HG03521 (cell line): ENCODE measurements at regions not wholly inside any gene's neighbourhood (a gene's known extent, or its start where the extent isn't known, plus 50 kb on each side); places are given as distances from the start of the nearest gene placed in this dataset.

Experiments
- ATAC-seq: cut with Tn5 transposase; IDR thresholded peaks from one replicate; pipeline ENCODE4 v1.9.1; 2021; ENCODE audit warnings: mild to moderate bottlenecking, moderate library complexity; ENCODE audit not compliant: unreplicated experiment

GRCh38 chr2:23314687-23315086 is 70.3 kb upstream of the KLHL29 start:
- ATAC-seq = no peak

GRCh38 chr2:23320058-23320457 is 64.9 kb upstream of the KLHL29 start:
- ATAC-seq = no peak

GRCh38 chr2:23321751-23322150 is 63.2 kb upstream of the KLHL29 start:
- ATAC-seq = no peak

- no peak for ATAC-seq
These were observed 62.3 kb upstream of the KLHL29 start for GRCh38 chr2:23322567-23323197.

- ATAC-seq = no peak
These were observed 61.6 kb upstream of the KLHL29 start for GRCh38 chr2:23323198-23323916.

- no peak for ATAC-seq
These were observed 60.9 kb upstream of the KLHL29 start for GRCh38 chr2:23323917-23324680.

GRCh38 chr2:23326330-23326729 is 58.6 kb upstream of the KLHL29 start:
- ATAC-seq = no peak

GRCh38 chr2:23327416-23327815 is 57.6 kb upstream of the KLHL29 start:
- ATAC-seq = no peak

- ATAC-seq = no peak
These were observed 57.1 kb upstream of the KLHL29 start for GRCh38 chr2:23327887-23328286.

- ATAC-seq = no peak
These were observed 54.8 kb upstream of the KLHL29 start for GRCh38 chr2:23330214-23330613.
